Stomach (tissue), 4 donors: ENCODE measurements at regions not wholly inside any gene's neighbourhood (a gene's known extent, or its start where the extent isn't known, plus 50 kb on each side); places are given as distances from the start of the nearest gene placed in this dataset.
"Not testable (repeated sequence)": the region's sequence is repeated elsewhere in the genome, so short reads cannot be mapped to it uniquely, and the experiment has no call there.

Source experiments
- CTCF ChIP-seq, 7 experiments: fragments of 450-650 bp in 4 of 7; fragments of 200-600 bp in 3 of 7; sonication (generic) in 3 of 7; IDR thresholded peaks; one replicate each; pipeline ENCODE4 v1.5.1; 2016 to 2019; ENCODE audit warnings: antibody characterized with exemption in 7 of 7, control low read depth in 2 of 7, mild to moderate bottlenecking in 1 of 7
- EP300 ChIP-seq: sonication (generic); formaldehyde crosslinking; IDR thresholded peaks from one replicate; pipeline ENCODE4 v1.6.1; 2017; ENCODE audit warnings: antibody characterized with exemption
- POLR2A ChIP-seq, 4 donors: fragments of 450-650 bp; IDR thresholded peaks; one replicate each; pipeline ENCODE4 v1.6.1; 2016; ENCODE audit warnings: antibody characterized with exemption in 4 of 4, control low read depth in 2 of 4, mild to moderate bottlenecking in 1 of 4, moderate library complexity in 1 of 4
- POLR2AphosphoS5 ChIP-seq, 3 donors: sonication (generic); formaldehyde crosslinking; IDR thresholded peaks; one replicate each; pipeline ENCODE4 v1.6.1; 2016; ENCODE audit warnings: antibody characterized with exemption in 3 of 3

- TF ChIP-seq CTCF (IDR thresholded peaks at IDR 0.05); POLR2A (IDR thresholded peaks at IDR 0.05); EP300; POLR2AphosphoS5 (IDR thresholded peaks at IDR 0.05): not testable (repeated sequence)
These were observed 268.4 kb downstream of the ZNF37A start for GRCh38 chr10:38362514-38362913.
